SK-MEL-5 (cell line): ENCODE measurements at regions not wholly inside any gene's neighbourhood (a gene's known extent, or its start where the extent isn't known, plus 50 kb on each side); places are given as distances from the start of the nearest gene placed in this dataset.
"Not testable (repeated sequence)": the region's sequence is repeated elsewhere in the genome, so short reads cannot be mapped to it uniquely, and the experiment has no call there.

Experiments
- DNase-seq: peaks from one replicate; pipeline ENCODE4 v3.0.0-alpha.2; 2016; ENCODE audit warnings: low read depth, low spot score
- in situ Hi-C: cut with HindIII; loops from 2 replicates; pipeline ENCODE4 v1.10.0; 2016; ENCODE audit warnings: low sequenced_read_pairs, high pct_unique_total_duplicates, low pct_unique_long_range_greater_than_20kb

GRCh38 chr3:4166540-4166939, 136.6 kb upstream of the SETMAR start:
- no peak for DNase-seq
- in situ Hi-C loops, result no loop called here

- in situ Hi-C loops, DNase-seq: not testable (repeated sequence)
These were observed 135.9 kb upstream of the SETMAR start for GRCh38 chr3:4167230-4167629.

- no peak for DNase-seq
These were observed 128.4 kb upstream of the SETMAR start for GRCh38 chr3:4174791-4175190.

GRCh38 chr3:4191971-4192370, 111.2 kb upstream of the SETMAR start:
- no peak for DNase-seq
- in situ Hi-C loops, result no loop called here

More at GRCh38 chr3:4174791-4175190, 128.4 kb upstream of the SETMAR start:
- in situ Hi-C loops, result no loop called here

GRCh38 chr3:4195006-4195405, 108.2 kb upstream of the SETMAR start:
- in situ Hi-C loops, result no loop called here

GRCh38 chr3:4196506-4197147, 106.5 kb upstream of the SETMAR start:
- no peak for DNase-seq
- in situ Hi-C loops, result no loop called here

More at GRCh38 chr3:4195006-4195405, 108.2 kb upstream of the SETMAR start:
- no peak for DNase-seq

- no peak for DNase-seq
- in situ Hi-C loops, result no loop called here
These were observed 105.5 kb upstream of the SETMAR start for GRCh38 chr3:4197670-4198069.

GRCh38 chr3:4198491-4198890, 104.7 kb upstream of the SETMAR start:
- in situ Hi-C loops, result no loop called here
- no peak for DNase-seq

- in situ Hi-C loops, DNase-seq: not testable (repeated sequence)
These were observed 98.4 kb upstream of the SETMAR start for GRCh38 chr3:4204776-4205175.

GRCh38 chr3:4207672-4208071, 95.5 kb upstream of the SETMAR start:
- in situ Hi-C loops, result no loop called here
- DNase-seq, result no peak

GRCh38 chr3:4208556-4208955, 94.6 kb upstream of the SETMAR start:
- in situ Hi-C loops, result no loop called here
- no peak for DNase-seq

GRCh38 chr3:4211610-4212009, 91.6 kb upstream of the SETMAR start:
- in situ Hi-C loops, result no loop called here

GRCh38 chr3:4213420-4213819, 89.7 kb upstream of the SETMAR start:
- DNase-seq, in situ Hi-C loops: not testable (repeated sequence)

More at GRCh38 chr3:4211610-4212009, 91.6 kb upstream of the SETMAR start:
- DNase-seq, result no peak

- in situ Hi-C loops, result not testable (repeated sequence)
These were observed 86.2 kb upstream of the SETMAR start for GRCh38 chr3:4216974-4217373.

GRCh38 chr3:4218456-4219226, 84.5 kb upstream of the SETMAR start:
- in situ Hi-C loops, result no loop called here
- DNase-seq, result peak; percentile 6

More at GRCh38 chr3:4216974-4217373, 86.2 kb upstream of the SETMAR start:
- not testable (repeated sequence) for DNase-seq

- DNase-seq, result no peak
- in situ Hi-C loops, result no loop called here
These were observed 84.0 kb upstream of the SETMAR start for GRCh38 chr3:4219227-4219568.

- DNase-seq, result no peak
- in situ Hi-C loops, result no loop called here
These were observed 83.1 kb upstream of the SETMAR start for GRCh38 chr3:4220065-4220464.

- DNase-seq, result no peak
- in situ Hi-C loops, result no loop called here
These were observed 80.5 kb upstream of the SETMAR start for GRCh38 chr3:4222574-4223175.

GRCh38 chr3:4223777-4224176, 79.4 kb upstream of the SETMAR start:
- in situ Hi-C loops, result no loop called here
- DNase-seq, result no peak
